PC-9 (cell line): ENCODE measurements at regions not wholly inside any gene's neighbourhood (a gene's known extent, or its start where the extent isn't known, plus 50 kb on each side); places are given as distances from the start of the nearest gene placed in this dataset.

Experiments
- BruUV-seq: library from RNA; stranded (reverse); fragments of 400-500 nt; replicated peaks from 2 replicates; lab custom pipeline; 2021; lab: Mats Ljungman, UMichigan
- CTCF ChIA-PET: fragments of 300-600 bp; sonication (Branson Sonifier 250); formaldehyde crosslinking; loops from one replicate; lab custom pipeline; 2022; ENCODE audit warnings: antibody characterized with exemption; lab: Charles Lee
- POLR2A ChIA-PET: fragments of 300-600 bp; sonication (Branson Sonifier 250); formaldehyde crosslinking; loops from one replicate; lab custom pipeline; 2022; ENCODE audit warnings: antibody characterized with exemption; ENCODE audit not compliant: unreplicated experiment; lab: Charles Lee
- DNase-seq, 2 experiments: peaks; one replicate each; pipeline versions ENCODE4 v3.0.0 to v3.0.0-alpha.2; 2015 to 2022; ENCODE audit warnings: mixed read lengths in 1 of 2
- H2AFZ ChIP-seq: fragments of 200-600 bp; sonication (generic); 2 replicates; pipeline ENCODE4 v1.8.1; 2017; ENCODE audit warnings: antibody characterized with exemption
- H3F3A ChIP-seq: fragments of 200-600 bp; sonication (generic); 2 replicates; pipeline ENCODE4 v1.8.1; 2017; ENCODE audit warnings: antibody characterized with exemption, mild to moderate bottlenecking, low read depth; ENCODE audit not compliant: insufficient read depth
- H3K27ac ChIP-seq: fragments of 200-600 bp; sonication (generic); 2 replicates; pipeline ENCODE4 v1.6.1; 2016; ENCODE audit warnings: mixed run types
- H3K27me3 ChIP-seq: fragments of 200-600 bp; sonication (generic); 2 replicates; pipeline ENCODE4 v1.6.1; 2016; ENCODE audit warnings: low read depth, mixed run types; ENCODE audit not compliant: insufficient read depth
- H3K36me3 ChIP-seq: fragments of 200-600 bp; sonication (generic); 2 replicates; pipeline ENCODE4 v1.6.1; 2016; ENCODE audit warnings: low read depth, mixed run types
- H3K4me1 ChIP-seq: fragments of 200-600 bp; sonication (generic); replicated peaks from 2 replicates; pipeline ENCODE4 v1.6.1; 2016; ENCODE audit warnings: mixed run types; ENCODE audit not compliant: insufficient read depth
- H3K4me2 ChIP-seq: fragments of 200-600 bp; sonication (generic); 2 replicates; pipeline ENCODE4 v1.6.1; 2017; ENCODE audit warnings: mixed run types
- H3K4me3 ChIP-seq: fragments of 200-600 bp; sonication (generic); 2 replicates; pipeline ENCODE4 v1.6.1; 2016; ENCODE audit warnings: mixed run types
- H3K79me2 ChIP-seq: fragments of 200-600 bp; sonication (generic); 2 replicates; pipeline ENCODE4 v1.6.1; 2017; ENCODE audit warnings: low read depth, mixed run types
- H3K9me2 ChIP-seq: fragments of 200-600 bp; sonication (generic); 2 replicates; pipeline ENCODE4 v1.8.1; 2017; ENCODE audit warnings: mild to moderate bottlenecking; ENCODE audit not compliant: insufficient read depth
- H3K9me3 ChIP-seq: fragments of 200-600 bp; sonication (generic); 2 replicates; pipeline ENCODE4 v1.8.1; 2016; ENCODE audit warnings: low read depth; ENCODE audit not compliant: insufficient read depth
- H4K20me1 ChIP-seq: fragments of 200-600 bp; sonication (generic); 2 replicates; pipeline ENCODE4 v1.8.1; 2017; ENCODE audit not compliant: insufficient read depth
- EZH2 ChIP-seq: fragments of 200-600 bp; sonication (generic); IDR thresholded peaks from 2 replicates; pipeline ENCODE4 v1.8.0; 2017; ENCODE audit warnings: antibody characterized with exemption, low read depth
- intact Hi-C: fragments of 100-400 bp; cut with micrococcal nuclease; formaldehyde crosslinking; loops from one replicate; pipeline ENCODE4 v1.10.0; 2022; ENCODE audit not compliant: unreplicated experiment
- TF ChIP-seq, protein P1 (sequence below): fragments of 200-600 bp; sonication (generic); conservative IDR thresholded peaks from 2 replicates; pipeline ENCODE4 v1.6.1; 2017; ENCODE audit warnings: mixed run types, antibody characterized with exemption, mild to moderate bottlenecking, moderate library complexity

DNA sequence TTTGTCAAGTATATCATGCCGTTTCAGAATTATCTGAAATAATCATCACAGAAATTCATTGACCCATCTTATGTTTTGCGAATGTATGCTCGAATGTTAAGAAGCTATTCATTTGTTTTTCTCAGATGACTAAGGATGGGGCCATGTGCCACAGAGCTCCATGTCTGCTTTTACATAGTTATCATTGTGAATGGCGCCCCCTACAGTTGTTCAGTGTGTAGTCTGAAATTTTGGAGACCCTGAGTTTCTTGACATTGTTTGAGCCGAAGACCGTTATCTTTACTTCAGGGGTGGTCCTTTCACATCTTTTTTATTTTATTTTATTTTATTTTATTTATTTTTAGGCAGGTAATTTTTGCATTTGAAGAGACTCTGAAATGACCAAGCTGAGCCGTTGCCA lies 972.0 kb upstream of the RBFOX1 start:
- BruUV-seq, result no TSS peak
- ChIA-PET POLR2A (no interaction called here), CTCF (no interaction called here)
- H3K27ac ChIP-seq, result no peak overlapping the region
- DNase-seq, result no peak
- H3K36me3 ChIP-seq, result no peaks in the 10 kb centered on the region
- peaks cover 8% of the 10 kb centered on the region; the same call in 1 of the 2 replicates for H3K27me3 ChIP-seq
- H3K4me1 ChIP-seq, result no peaks in the 10 kb centered on the region
- no peaks in the 10 kb centered on the region for H3K9me3 ChIP-seq
- H3K9me2 ChIP-seq, result no peaks in the 10 kb centered on the region
- no peaks in the 10 kb centered on the region for H3F3A ChIP-seq
- no peak overlapping the region for H3K4me2 ChIP-seq
- no peaks in the 10 kb centered on the region for H3K79me2 ChIP-seq
- H3K4me3 ChIP-seq, result no peak overlapping the region
- no peak overlapping the region for H2AFZ ChIP-seq
- H4K20me1 ChIP-seq, result no peaks in the 10 kb centered on the region
- TF ChIP-seq EZH2, result no peak
- intact Hi-C loops, result no loop called here

DNA sequence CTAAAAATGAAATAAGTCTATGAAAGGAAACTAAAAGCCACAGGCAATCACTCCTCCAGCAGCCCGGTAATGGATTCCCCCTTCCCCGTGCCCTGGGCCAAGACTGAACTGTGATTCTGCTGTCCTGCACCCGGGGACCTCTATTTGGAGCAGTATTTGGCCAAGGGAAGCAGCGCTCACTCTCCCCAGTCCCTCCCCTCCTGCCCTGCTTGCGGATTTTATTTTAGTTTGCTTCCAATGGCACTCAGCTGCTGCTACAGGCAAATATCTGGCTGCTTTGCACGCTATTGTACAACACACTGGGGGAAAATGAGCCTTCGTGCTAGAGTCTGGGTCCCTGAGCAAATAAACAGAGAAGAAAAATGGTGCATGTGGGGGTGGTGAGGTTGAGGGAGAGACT lies 975.7 kb upstream of the RBFOX1 start:
- no TSS peak for BruUV-seq
- H4K20me1 ChIP-seq, result no peaks in the 10 kb centered on the region
- no peaks in the 10 kb centered on the region for H3K4me1 ChIP-seq
- ChIA-PET POLR2A (no interaction called here), CTCF (no interaction called here)
- no peak overlapping the region for H2AFZ ChIP-seq
- no peaks in the 10 kb centered on the region for H3F3A ChIP-seq
- DNase-seq, result no peak
- H3K9me2 ChIP-seq, result no peaks in the 10 kb centered on the region
- H3K4me2 ChIP-seq, result no peak overlapping the region
- no peak overlapping the region for H3K27ac ChIP-seq
- intact Hi-C loops, result no loop called here
- H3K79me2 ChIP-seq, result no peaks in the 10 kb centered on the region
- no peaks in the 10 kb centered on the region for H3K36me3 ChIP-seq
- TF ChIP-seq EZH2, result no peak
- TF ChIP-seq, protein P1, sequence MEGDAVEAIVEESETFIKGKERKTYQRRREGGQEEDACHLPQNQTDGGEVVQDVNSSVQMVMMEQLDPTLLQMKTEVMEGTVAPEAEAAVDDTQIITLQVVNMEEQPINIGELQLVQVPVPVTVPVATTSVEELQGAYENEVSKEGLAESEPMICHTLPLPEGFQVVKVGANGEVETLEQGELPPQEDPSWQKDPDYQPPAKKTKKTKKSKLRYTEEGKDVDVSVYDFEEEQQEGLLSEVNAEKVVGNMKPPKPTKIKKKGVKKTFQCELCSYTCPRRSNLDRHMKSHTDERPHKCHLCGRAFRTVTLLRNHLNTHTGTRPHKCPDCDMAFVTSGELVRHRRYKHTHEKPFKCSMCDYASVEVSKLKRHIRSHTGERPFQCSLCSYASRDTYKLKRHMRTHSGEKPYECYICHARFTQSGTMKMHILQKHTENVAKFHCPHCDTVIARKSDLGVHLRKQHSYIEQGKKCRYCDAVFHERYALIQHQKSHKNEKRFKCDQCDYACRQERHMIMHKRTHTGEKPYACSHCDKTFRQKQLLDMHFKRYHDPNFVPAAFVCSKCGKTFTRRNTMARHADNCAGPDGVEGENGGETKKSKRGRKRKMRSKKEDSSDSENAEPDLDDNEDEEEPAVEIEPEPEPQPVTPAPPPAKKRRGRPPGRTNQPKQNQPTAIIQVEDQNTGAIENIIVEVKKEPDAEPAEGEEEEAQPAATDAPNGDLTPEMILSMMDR, result no peak
- H3K9me3 ChIP-seq, result no peaks in the 10 kb centered on the region
- peaks cover 22% of the 10 kb centered on the region; the same call in 1 of the 2 replicates for H3K27me3 ChIP-seq
- H3K4me3 ChIP-seq, result no peak overlapping the region

DNA sequence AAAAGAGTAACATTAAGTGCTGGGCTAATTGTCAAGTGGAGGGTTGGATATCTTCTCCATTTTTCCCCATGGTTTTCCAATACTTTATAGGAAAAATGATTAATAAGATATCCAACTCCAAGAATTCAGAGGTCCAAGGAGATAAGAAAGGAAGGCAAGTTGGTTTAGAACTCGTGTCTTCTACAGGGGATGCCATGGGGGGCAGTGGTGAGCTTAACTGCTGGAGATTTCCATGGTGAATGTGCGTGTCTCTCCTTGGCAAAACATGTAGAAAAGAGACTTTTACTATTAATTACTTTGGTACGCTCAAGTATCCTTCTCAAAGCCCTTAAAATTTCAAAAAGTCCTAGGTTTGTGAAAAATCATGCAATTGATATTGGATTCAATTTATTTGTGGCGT lies 982.9 kb upstream of the RBFOX1 start:
- Histone ChIP-seq H3K36me3 (no peaks in the 10 kb centered on the region), H3K9me3 (no peaks in the 10 kb centered on the region), H3K27ac (no peak overlapping the region), H2AFZ (no peak overlapping the region), H4K20me1 (no peaks in the 10 kb centered on the region), H3K27me3 (peaks cover 34% of the 10 kb centered on the region; the same call in 1 of the 2 replicates), H3K4me2 (no peak overlapping the region), H3K79me2 (no peaks in the 10 kb centered on the region), H3K9me2 (no peaks in the 10 kb centered on the region), H3K4me3 (no peak overlapping the region), H3K4me1 (no peaks in the 10 kb centered on the region), H3F3A (no peaks in the 10 kb centered on the region)
- ChIA-PET CTCF (no interaction called here), POLR2A (no interaction called here)
- TF ChIP-seq, protein P1, result no peak
- TF ChIP-seq EZH2, result no peak
- intact Hi-C loops, result no loop called here
- DNase-seq, result no peak
- BruUV-seq, result no TSS peak

DNA sequence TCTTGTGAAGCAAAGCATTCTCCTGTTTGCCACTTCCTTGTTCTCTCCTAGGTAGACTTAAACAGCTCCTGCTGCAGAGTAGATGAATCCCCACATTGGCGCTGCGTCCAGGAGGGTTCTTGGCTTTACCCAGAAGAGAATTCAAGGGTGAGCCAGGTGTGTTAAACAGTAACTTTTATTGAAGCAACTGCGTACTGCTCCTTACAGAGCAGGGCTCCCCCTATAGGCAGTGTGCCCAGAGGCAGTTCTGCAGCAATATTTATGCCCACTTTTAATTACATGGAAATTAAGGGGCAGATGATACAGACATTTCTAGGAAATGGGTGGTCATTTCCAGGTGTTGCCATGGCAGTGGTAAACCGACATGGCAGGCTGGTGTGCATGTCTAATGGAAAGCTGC lies 987.6 kb upstream of the RBFOX1 start:
- H3K36me3 ChIP-seq, result no peaks in the 10 kb centered on the region
- H3K9me3 ChIP-seq, result no peaks in the 10 kb centered on the region
- no peaks in the 10 kb centered on the region for H3K4me1 ChIP-seq
- ChIA-PET CTCF (no interaction called here), POLR2A (no interaction called here)
- no peaks in the 10 kb centered on the region for H3K79me2 ChIP-seq
- H3K4me3 ChIP-seq, result no peak overlapping the region
- no peak overlapping the region for H2AFZ ChIP-seq
- peaks cover 18% of the 10 kb centered on the region; the same call in 1 of the 2 replicates for H3K27me3 ChIP-seq
- no peak overlapping the region for H3K27ac ChIP-seq
- intact Hi-C loops, result no loop called here
- no peaks in the 10 kb centered on the region for H4K20me1 ChIP-seq
- TF ChIP-seq EZH2, result no peak
- TF ChIP-seq, protein P1, result peak; percentile 41; the same call in 1 of the 2 replicates
- H3F3A ChIP-seq, result no peaks in the 10 kb centered on the region
- no peaks in the 10 kb centered on the region for H3K9me2 ChIP-seq
- no peak overlapping the region for H3K4me2 ChIP-seq
- no TSS peak for BruUV-seq
- DNase-seq, result no peak
